GM23338 (cell line): ENCODE measurements at regions not wholly inside any gene's neighbourhood (a gene's known extent, or its start where the extent isn't known, plus 50 kb on each side); places are given as distances from the start of the nearest gene placed in this dataset.

ENCODE experiments used
- ATAC-seq: fragments of 200-7000 bp; cut with Tn5 transposase; 3 replicates; pipeline ENCODE4 v1.9.1; 2020
- DNase-seq: peaks from one replicate; pipeline ENCODE4 v3.0.0-alpha.2; 2015; ENCODE audit warnings: low spot score
- H2AFZ ChIP-seq: fragments of 200-600 bp; sonication (generic); 2 replicates; pipeline ENCODE4 v1.8.0; 2016; ENCODE audit warnings: antibody characterized with exemption, mild to moderate bottlenecking, moderate library complexity
- H3F3A ChIP-seq: fragments of 200-600 bp; sonication (generic); replicated peaks from 2 replicates; pipeline ENCODE4 v1.8.0; 2017; ENCODE audit warnings: antibody characterized with exemption, mixed run types, low read depth
- H3K27ac ChIP-seq: fragments of 200-600 bp; sonication (generic); 2 replicates; pipeline ENCODE4 v1.6.1; 2016; ENCODE audit warnings: low read depth
- H3K27me3 ChIP-seq: fragments of 200-600 bp; sonication (generic); 2 replicates; pipeline ENCODE4 v1.8.0; 2016; ENCODE audit warnings: mild to moderate bottlenecking, mixed run types, moderate library complexity; ENCODE audit not compliant: insufficient read depth
- H3K36me3 ChIP-seq: fragments of 200-600 bp; sonication (generic); 2 replicates; pipeline ENCODE4 v1.8.0; 2016; ENCODE audit warnings: mild to moderate bottlenecking; ENCODE audit not compliant: insufficient read depth
- H3K4me1 ChIP-seq: fragments of 200-600 bp; sonication (generic); 2 replicates; pipeline ENCODE4 v1.8.0; 2016; ENCODE audit warnings: mild to moderate bottlenecking, moderate library complexity; ENCODE audit not compliant: insufficient read depth
- H3K4me2 ChIP-seq: fragments of 200-600 bp; sonication (generic); 2 replicates; pipeline ENCODE4 v1.7.1; 2017; ENCODE audit warnings: mixed run types
- H3K4me3 ChIP-seq: fragments of 200-600 bp; sonication (generic); 2 replicates; pipeline ENCODE4 v1.6.1; 2016; ENCODE audit warnings: mixed run types
- H3K79me2 ChIP-seq: fragments of 200-600 bp; sonication (generic); replicated peaks from 2 replicates; pipeline ENCODE4 v1.8.0; 2017; ENCODE audit warnings: mild to moderate bottlenecking; ENCODE audit not compliant: insufficient read depth
- H3K9me2 ChIP-seq: fragments of 200-600 bp; sonication (generic); 2 replicates; pipeline ENCODE4 v1.8.0; 2017; ENCODE audit not compliant: insufficient read depth
- H4K20me1 ChIP-seq: fragments of 200-600 bp; sonication (generic); replicated peaks from 2 replicates; pipeline ENCODE4 v1.8.0; 2017; ENCODE audit warnings: mild to moderate bottlenecking; ENCODE audit not compliant: insufficient read depth
- H3K27ac Mint-ChIP-seq: 2 replicates; pipeline ENCODE4 v1.8.0; 2020; ENCODE audit warnings: inconsistent platforms, mild to moderate bottlenecking, moderate library complexity, mixed read lengths
- H3K27me3 Mint-ChIP-seq: 3 replicates; pipeline ENCODE4 v1.8.0; 2022; ENCODE audit warnings: low read depth, mild to moderate bottlenecking, moderate library complexity, mixed read lengths, inconsistent platforms; ENCODE audit not compliant: insufficient read depth, poor library complexity
- H3K36me3 Mint-ChIP-seq: 3 replicates; pipeline ENCODE4 v1.8.0; 2021; ENCODE audit warnings: low read depth, mild to moderate bottlenecking, inconsistent platforms, moderate library complexity, mixed read lengths
- H3K4me1 Mint-ChIP-seq: 3 replicates; pipeline ENCODE4 v1.8.0; 2020; ENCODE audit warnings: mild to moderate bottlenecking, inconsistent platforms, mixed read lengths
- H3K4me3 Mint-ChIP-seq: 3 replicates; pipeline ENCODE4 v1.8.0; 2021; ENCODE audit warnings: moderate library complexity, mild to moderate bottlenecking, inconsistent platforms, mixed read lengths
- H3K9me3 Mint-ChIP-seq: 3 replicates; pipeline ENCODE4 v1.8.0; 2020; ENCODE audit warnings: moderate library complexity, mild to moderate bottlenecking, inconsistent platforms, mixed read lengths
- CREB1 ChIP-seq: fragments of 250-450 bp; sonication (Bioruptor Pico); IDR thresholded peaks from 2 replicates; pipeline ENCODE4 v1.5.0; 2020; ENCODE audit warnings: low read depth, mild to moderate bottlenecking, moderate library complexity
- CTCF ChIP-seq, 2 experiments: fragments of 200-600 bp in 1 of 2; sonication (generic) in 1 of 2; conservative IDR thresholded peaks; 2 replicates each; pipeline versions ENCODE4 v1.5.1 to v1.6.1; 2016 to 2017; ENCODE audit warnings: antibody characterized with exemption in 2 of 2, low read depth in 2 of 2, mild to moderate bottlenecking in 2 of 2, moderate library complexity in 1 of 2
- ETS1 ChIP-seq: IDR thresholded peaks from 2 replicates; pipeline ENCODE4 v1.6.1; 2016; ENCODE audit warnings: antibody characterized with exemption
- EZH2 ChIP-seq: fragments of 200-600 bp; sonication (generic); IDR thresholded peaks from one replicate; pipeline ENCODE4 v1.8.0; 2017; ENCODE audit warnings: antibody characterized with exemption, mild to moderate bottlenecking, low read depth; ENCODE audit not compliant: unreplicated experiment
- EZH2phosphoT487 ChIP-seq: fragments of 200-600 bp; sonication (generic); IDR thresholded peaks from one replicate; pipeline ENCODE4 v1.8.1; 2018; ENCODE audit warnings: antibody characterized with exemption; ENCODE audit not compliant: unreplicated experiment
- JUNB ChIP-seq: IDR thresholded peaks from one replicate; pipeline ENCODE4 v1.6.1; 2016; ENCODE audit warnings: antibody characterized with exemption; ENCODE audit not compliant: unreplicated experiment
- NANOG ChIP-seq: IDR thresholded peaks from 2 replicates; pipeline ENCODE4 v1.6.1; 2016; ENCODE audit warnings: antibody characterized with exemption, borderline replicate concordance
- POLR2AphosphoS5 ChIP-seq: IDR thresholded peaks from 2 replicates; pipeline ENCODE4 v1.6.1; 2016; ENCODE audit warnings: antibody characterized with exemption, low read depth
- REST ChIP-seq: IDR thresholded peaks from one replicate; pipeline ENCODE4 v1.6.1; 2018; ENCODE audit warnings: antibody characterized with exemption; ENCODE audit not compliant: unreplicated experiment
- STAT1 ChIP-seq: IDR thresholded peaks from one replicate; pipeline ENCODE4 v1.6.1; 2016; ENCODE audit warnings: antibody characterized with exemption; ENCODE audit not compliant: unreplicated experiment
- ZNF114 ChIP-seq: fragments of 250-450 bp; sonication (Bioruptor Pico); IDR thresholded peaks from 2 replicates; pipeline ENCODE4 v1.5.0; 2020; ENCODE audit warnings: mild to moderate bottlenecking, moderate library complexity
- ZNF331 ChIP-seq: fragments of 250-450 bp; sonication (Bioruptor Pico); IDR thresholded peaks from 2 replicates; pipeline ENCODE4 v1.5.0; 2020; ENCODE audit warnings: low read depth, mild to moderate bottlenecking, moderate library complexity
- ZNF462 ChIP-seq: fragments of 250-450 bp; sonication (Bioruptor Pico); IDR thresholded peaks from 2 replicates; pipeline ENCODE4 v1.5.0; 2020; ENCODE audit warnings: mild to moderate bottlenecking, moderate library complexity

GRCh38 chr12:91786499-91787272 lies 359.0 kb downstream of the BTG1 start:
- Histone ChIP-seq H4K20me1 (no peaks in the 10 kb centered on the region), H3K36me3 (no peaks in the 10 kb centered on the region), H3K4me3 (no peak overlapping the region), H3K27ac (no peak overlapping the region), H3K9me2 (no peaks in the 10 kb centered on the region), H3K79me2 (no peaks in the 10 kb centered on the region), H3F3A (no peaks in the 10 kb centered on the region), H3K27me3 (no peaks in the 10 kb centered on the region), H3K4me1 (peaks cover 13% of the 10 kb centered on the region), H2AFZ (peak overlapping the region; percentile 84; the same call in 1 of the 2 replicates), H3K4me2 (no peak overlapping the region)
- Mint-ChIP-seq H3K27me3 (no peaks in the 10 kb centered on the region), H3K27ac (no peak overlapping the region), H3K4me3 (no peak overlapping the region), H3K36me3 (no peaks in the 10 kb centered on the region), H3K9me3 (no peaks in the 10 kb centered on the region), H3K4me1 (peaks cover 15% of the 10 kb centered on the region; the same call in 2 of the 3 replicates)
- DNase-seq = no peak
- ATAC-seq = no peak; the same call in 2 of the 3 replicates
- TF ChIP-seq POLR2AphosphoS5 (no peak), JUNB (no peak), ZNF462 (no peak), NANOG (no peak), EZH2phosphoT487 (no peak), ETS1 (no peak), CTCF (conservative IDR thresholded peaks at IDR 0.05; ENCODE audit: low read depth in 2 of 2) (no peak), REST (no peak), CREB1 (no peak), ZNF331 (no peak), EZH2 (no peak), STAT1 (no peak), ZNF114 (CRISPR knock-in tag) (no peak)
